ENCODE measurements at regions not wholly inside any gene's neighbourhood (a gene's known extent, or its start where the extent isn't known, plus 50 kb on each side); places are given as distances from the start of the nearest gene placed in this dataset.

DNA sequence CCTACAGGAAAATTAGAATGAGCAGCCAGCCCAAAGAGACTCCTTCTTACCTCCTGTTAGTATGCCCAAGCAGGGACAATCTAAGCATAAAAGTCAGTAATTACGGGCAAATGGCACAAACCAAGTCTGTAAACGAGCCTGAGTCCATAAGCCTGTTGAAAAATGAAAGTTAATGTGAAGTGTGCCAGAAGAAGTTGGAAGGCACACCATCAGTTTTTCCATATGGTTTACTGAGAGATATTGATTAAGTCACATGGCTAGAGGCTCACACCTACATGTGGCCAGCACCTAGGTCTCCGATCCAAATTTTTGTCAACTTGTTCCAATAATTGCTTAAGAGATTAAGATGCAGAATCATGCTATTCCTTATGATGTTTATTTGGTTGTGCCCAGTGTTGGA is 242.4 kb upstream of the CSF3R start:
- Histone ChIP-seq H2AFZ (replicated peaks; ENCODE audit: low read length, poor library complexity) (no peak overlapping the region), H4K91ac (ENCODE audit: insufficient read depth, low read depth, low read length) (no peak overlapping the region), H3K4me1 (ENCODE audit: control insufficient read depth, insufficient read depth, low read length) (no peaks in the 10 kb centered on the region), H3K56ac (ENCODE audit: extremely low read depth, insufficient read depth, low read length) (no peak overlapping the region), H3K9me3 (ENCODE audit: control insufficient read depth, insufficient read depth, low read length) (no peaks in the 10 kb centered on the region), H3K79me1 (ENCODE audit: low read depth in 1 of 2, low read length in 2 of 2) (no peaks in the 10 kb centered on the region), H3K27me3 (ENCODE audit: control insufficient read depth, insufficient read depth, low read length) (no peaks in the 10 kb centered on the region), H2AK5ac (ENCODE audit: low read depth, low read length) (no peak overlapping the region), H3K9ac (ENCODE audit: low read depth, low read length) (no peak overlapping the region), H3K14ac (replicated peaks; ENCODE audit: low read depth, low read length) (no peak overlapping the region), H3K27ac (ENCODE audit: insufficient read depth, low read length) (no peak overlapping the region), H3K36me3 (ENCODE audit: control insufficient read depth, insufficient read depth, low read length) (no peaks in the 10 kb centered on the region), H3K18ac (ENCODE audit: low read depth, low read length) (no peak overlapping the region), H2BK15ac (ENCODE audit: low read depth, low read length) (no peak overlapping the region), H4K20me1 (ENCODE audit: insufficient read depth, low read length) (no peaks in the 10 kb centered on the region), H2AK9ac (replicated peaks; ENCODE audit: low read depth, low read length, poor library complexity) (no peak overlapping the region), H4K5ac (ENCODE audit: low read depth, low read length) (no peak overlapping the region), H3K4ac (ENCODE audit: low read depth, low read length) (no peak overlapping the region), H2BK20ac (ENCODE audit: low read depth, low read length) (no peak overlapping the region), H3K23ac (ENCODE audit: low read depth, low read length) (no peak overlapping the region), H3K9me1 (ENCODE audit: insufficient read depth, low read length) (no peaks in the 10 kb centered on the region), H4K8ac (ENCODE audit: low read depth in 2 of 2, low read length in 2 of 2) (no peak overlapping the region), H3K4me2 (ENCODE audit: low read depth, low read length) (no peak overlapping the region), H3K4me3 (ENCODE audit: insufficient read depth, low read depth, low read length) (no peak overlapping the region), H2BK5ac (ENCODE audit: low read depth, low read length, poor library complexity, severe bottlenecking) (no peak overlapping the region), H2BK120ac (ENCODE audit: low read depth, low read length) (no peak overlapping the region)
- ChIA-PET CTCF (no interaction called here), POLR2A (ENCODE audit: unreplicated experiment) (no interaction called here)
- TF ChIP-seq RFX5 (IDR thresholded peaks at IDR 0.05; ENCODE audit: low read depth, low read length) (no peak), ELK1 (IDR thresholded peaks at IDR 0.05; ENCODE audit: borderline replicate concordance, low read depth, low read length) (no peak), SMC3 (IDR thresholded peaks at IDR 0.05; ENCODE audit: low read depth, low read length) (no peak), BHLHE40 (IDR thresholded peaks at IDR 0.05; ENCODE audit: low read depth, low read length) (no peak), RCOR1 (IDR thresholded peaks at IDR 0.05; ENCODE audit: insufficient replicate concordance, low read length) (no peak), MAZ (IDR thresholded peaks at IDR 0.05; ENCODE audit: borderline replicate concordance, low read depth, low read length) (no peak), MXI1 (IDR thresholded peaks at IDR 0.05; ENCODE audit: borderline replicate concordance, low read depth, low read length) (no peak), MAFK (IDR thresholded peaks at IDR 0.05; ENCODE audit: low read depth, low read length) (no peak)
- TF ChIP-seq, protein P1, sequence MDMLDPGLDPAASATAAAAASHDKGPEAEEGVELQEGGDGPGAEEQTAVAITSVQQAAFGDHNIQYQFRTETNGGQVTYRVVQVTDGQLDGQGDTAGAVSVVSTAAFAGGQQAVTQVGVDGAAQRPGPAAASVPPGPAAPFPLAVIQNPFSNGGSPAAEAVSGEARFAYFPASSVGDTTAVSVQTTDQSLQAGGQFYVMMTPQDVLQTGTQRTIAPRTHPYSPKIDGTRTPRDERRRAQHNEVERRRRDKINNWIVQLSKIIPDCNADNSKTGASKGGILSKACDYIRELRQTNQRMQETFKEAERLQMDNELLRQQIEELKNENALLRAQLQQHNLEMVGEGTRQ (IDR thresholded peaks at IDR 0.05; ENCODE audit: low read depth, low read length): no peak
- intact Hi-C loops (cut with micrococcal nuclease) (no loop called here), in situ Hi-C loops (cut with MboI; ENCODE audit: low sequenced_read_pairs) (no loop called here), dilution Hi-C loops (cut with HindIII; ENCODE audit: low sequenced_read_pairs, unreplicated experiment) (no loop called here)
- ATAC-seq (ENCODE audit: low read depth) (no peak), DNase-seq (no peak)
- WGBS, 2 experiments (ENCODE audit: extremely low coverage in 2 of 2, insufficient read length in 1 of 2): no CpG with 5 or more reads among the region's 3 CpGs
- BruUV-seq (replicated peaks): no TSS peak

Measured in IMR-90 (cell line).